HG02588 (cell line): ENCODE measurements at regions not wholly inside any gene's neighbourhood (a gene's known extent, or its start where the extent isn't known, plus 50 kb on each side); places are given as distances from the start of the nearest gene placed in this dataset.

Experiments used
- ATAC-seq: cut with Tn5 transposase; IDR thresholded peaks from one replicate; pipeline ENCODE4 v1.9.1; 2021; ENCODE audit warnings: mild to moderate bottlenecking, moderate library complexity; ENCODE audit not compliant: unreplicated experiment

- no peak for ATAC-seq
These were observed 450.0 kb downstream of the ANKRD50 start for GRCh38 chr4:124262211-124263179.

GRCh38 chr4:124265701-124266100 lies 446.8 kb downstream of the ANKRD50 start:
- no peak for ATAC-seq

GRCh38 chr4:124266721-124267120 lies 445.8 kb downstream of the ANKRD50 start:
- ATAC-seq = no peak

- ATAC-seq = no peak
These were observed 436.1 kb downstream of the ANKRD50 start for GRCh38 chr4:124276461-124276860.

DNA sequence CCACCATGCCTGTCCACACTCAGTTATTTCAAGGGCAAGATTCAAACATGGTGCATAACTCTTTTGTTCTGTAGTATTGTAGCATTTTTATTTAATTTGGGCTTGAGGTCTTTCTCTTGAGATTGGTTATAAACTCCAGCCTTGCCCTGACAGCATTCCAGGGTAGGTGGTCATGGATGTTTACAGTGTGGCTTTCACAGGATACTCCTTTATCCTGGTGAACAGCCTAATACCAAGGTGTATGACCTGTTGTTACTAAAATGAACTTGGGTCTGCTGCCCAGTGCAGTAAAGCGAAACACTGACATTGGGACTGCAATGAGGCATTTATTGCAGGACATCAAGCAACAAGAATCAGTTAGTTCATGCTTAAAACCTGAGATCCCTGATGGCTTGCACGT lies 434.8 kb downstream of the ANKRD50 start:
- no peak for ATAC-seq

- ATAC-seq = no peak
These were observed 434.1 kb downstream of the ANKRD50 start for GRCh38 chr4:124278477-124278876.

GRCh38 chr4:124279741-124280140 lies 432.8 kb downstream of the ANKRD50 start:
- ATAC-seq = no peak

GRCh38 chr4:124282301-124282898 lies 430.1 kb downstream of the ANKRD50 start:
- no peak for ATAC-seq

DNA sequence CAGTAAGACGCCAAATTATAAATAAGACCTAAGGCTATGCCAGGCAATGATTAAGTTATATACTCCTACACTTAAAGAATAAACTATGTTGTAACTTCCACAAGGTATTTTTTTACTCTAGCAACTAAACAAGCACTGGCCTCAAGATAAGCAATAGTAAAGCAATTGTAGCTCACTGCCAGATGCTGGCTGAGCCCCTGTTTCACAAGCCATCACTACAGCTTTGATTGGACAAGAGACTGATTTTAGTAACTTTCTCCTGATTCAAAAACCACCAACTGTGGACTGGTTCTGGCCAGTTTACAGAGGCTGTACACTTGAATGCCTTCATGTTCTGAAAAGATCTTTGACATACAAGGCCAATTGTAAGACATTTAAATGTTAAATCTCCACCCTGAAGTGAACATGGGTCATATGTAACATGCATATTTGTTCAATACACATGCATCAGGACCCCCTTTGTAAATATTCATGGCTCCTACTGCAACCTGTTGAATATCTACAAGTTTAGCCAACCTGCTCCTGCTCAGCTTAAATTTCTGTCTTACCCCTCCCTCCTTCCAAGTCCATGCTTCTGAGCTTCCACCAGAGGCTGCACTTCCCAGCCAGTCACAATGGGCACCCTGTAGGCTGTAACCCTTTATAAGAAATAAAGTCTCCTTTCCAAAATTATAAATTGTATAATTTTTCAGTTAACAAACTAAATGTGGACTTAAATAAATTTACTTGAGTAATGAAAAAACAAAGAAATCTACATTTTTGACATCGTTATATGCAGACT lies 423.6 kb downstream of the ANKRD50 start:
- no peak for ATAC-seq

GRCh38 chr4:124290678-124291077 lies 421.9 kb downstream of the ANKRD50 start:
- ATAC-seq = no peak

DNA sequence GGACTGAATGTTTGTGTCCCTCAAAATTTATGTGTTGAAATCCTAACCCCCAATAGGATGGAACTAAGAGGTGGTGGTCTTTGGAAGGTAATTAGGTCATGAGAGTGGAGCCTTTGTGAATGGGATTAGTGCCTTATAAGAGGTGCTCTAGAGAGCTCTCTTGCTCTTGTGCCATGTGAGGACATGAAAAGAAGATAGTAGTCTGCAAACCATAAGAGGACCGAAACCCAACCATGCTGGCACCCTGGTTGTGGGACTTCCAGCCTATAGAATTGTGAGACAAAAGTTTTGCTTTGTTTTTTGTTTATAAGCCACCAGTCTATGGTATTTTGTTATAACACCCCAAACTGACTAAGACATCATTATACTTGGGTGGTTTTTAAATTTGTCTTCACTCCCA lies 417.1 kb downstream of the ANKRD50 start:
- ATAC-seq = no peak

DNA sequence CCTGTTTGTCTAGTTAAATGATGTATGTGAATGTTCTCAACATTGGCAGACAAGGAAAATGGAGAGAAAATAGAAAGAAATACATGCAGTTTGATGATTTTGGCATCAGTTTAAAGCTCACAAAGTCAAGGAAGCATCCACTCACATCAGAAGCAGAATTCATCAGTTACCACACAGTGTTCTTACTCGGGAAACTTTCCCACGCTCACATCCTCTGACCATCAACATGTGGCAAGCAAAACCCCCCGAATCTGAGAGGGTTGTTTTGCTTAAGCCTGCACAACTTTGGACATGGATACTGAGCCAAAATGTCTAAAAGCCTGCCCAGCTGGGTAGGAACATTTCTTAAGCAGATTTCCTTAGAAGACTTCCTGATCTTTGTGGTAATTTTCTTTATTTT lies 407.6 kb downstream of the ANKRD50 start:
- no peak for ATAC-seq

DNA sequence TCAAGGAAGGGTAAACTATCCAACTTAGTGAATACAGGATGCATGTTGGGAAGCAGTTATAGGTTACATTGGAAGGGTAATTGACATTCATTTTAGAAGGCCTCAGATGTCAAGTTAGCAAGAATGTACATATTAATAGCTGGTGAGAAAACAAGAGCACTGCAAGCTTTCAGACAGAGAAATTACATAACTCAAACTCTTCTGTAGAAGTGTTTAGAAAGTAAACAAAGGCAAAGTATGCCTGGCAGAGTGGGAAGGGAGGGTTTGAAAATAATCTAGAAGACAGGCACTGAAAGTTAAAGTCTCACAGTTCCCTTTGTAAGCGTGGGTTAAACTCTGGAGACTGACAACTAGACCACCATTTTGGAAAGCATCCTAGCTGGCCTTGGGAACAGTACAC lies 406.2 kb downstream of the ANKRD50 start:
- no peak for ATAC-seq

- ATAC-seq = no peak
These were observed 405.4 kb downstream of the ANKRD50 start for GRCh38 chr4:124307143-124307542.

DNA sequence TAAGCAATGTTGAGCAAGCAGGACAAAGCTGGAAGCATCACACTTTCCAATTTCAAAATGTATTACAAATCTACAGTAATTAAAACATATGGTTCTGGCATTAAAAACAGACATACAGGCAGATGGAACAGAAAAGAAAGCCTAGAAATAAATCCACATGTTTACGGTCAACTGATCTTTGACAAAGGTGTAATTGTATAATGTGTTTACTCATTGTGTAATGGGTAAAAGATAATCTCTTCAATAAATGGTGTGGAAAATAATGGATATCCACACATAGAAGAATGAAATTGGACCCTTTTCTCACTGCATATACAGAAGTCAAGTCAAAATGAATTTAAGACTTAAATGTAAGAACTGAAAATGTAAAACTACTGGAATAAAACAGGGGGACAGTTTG lies 394.2 kb downstream of the ANKRD50 start:
- no peak for ATAC-seq

DNA sequence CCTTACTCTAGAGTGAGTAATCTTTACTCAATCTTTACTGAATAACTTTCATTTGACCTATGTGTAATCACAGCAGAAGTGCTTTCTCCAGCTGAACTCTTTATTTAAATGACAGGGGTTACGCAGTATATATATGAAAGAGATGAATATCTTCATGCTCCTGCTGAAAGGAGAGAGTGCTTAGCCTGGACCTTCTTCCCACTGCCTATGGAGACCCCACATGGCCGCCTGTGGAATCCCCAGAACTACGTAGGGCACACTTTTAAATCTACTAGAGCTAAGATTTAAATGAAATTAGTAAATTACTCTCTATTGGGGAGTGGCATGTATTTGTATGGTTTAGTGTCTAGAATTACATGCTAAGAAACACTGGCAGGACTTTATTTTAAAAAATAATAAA lies 391.2 kb downstream of the ANKRD50 start:
- no peak for ATAC-seq

DNA sequence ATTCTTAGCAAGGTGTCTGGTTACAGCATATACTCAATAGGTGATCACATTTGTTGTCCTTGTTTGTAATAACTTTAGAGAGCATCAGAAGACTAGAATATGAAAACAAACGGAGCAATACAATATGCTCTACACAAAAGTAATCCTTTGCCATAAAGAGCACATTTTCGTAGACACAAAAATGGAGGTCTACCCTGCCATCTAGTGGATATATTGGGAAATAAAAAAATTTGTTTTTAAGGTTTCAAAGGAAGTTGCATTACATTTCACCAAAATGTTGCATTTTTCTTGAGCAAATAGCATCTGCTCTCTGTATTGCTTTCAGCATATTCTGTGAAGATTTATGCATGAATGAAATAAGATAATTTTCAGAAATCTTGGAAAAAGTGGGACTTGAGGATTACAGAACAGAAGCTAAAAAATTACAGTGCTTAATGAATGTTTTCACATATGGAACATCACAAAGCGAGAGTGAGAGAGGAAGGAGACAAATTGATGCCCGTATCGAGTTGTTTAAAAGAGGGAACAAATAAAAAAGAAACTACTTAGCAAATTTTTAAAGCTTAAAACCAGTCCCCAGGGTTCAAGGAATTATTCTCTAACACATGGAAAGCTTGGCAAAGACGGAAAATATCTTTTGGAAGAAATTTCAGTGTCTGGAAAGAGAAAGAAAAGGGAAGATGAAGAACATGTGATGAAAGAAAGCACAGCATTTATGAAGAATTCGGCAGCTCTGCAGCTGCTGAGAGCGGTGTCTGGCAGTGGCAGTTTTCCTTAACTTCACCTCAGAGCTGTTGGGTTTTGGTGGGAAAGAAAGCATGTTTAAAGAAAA lies 390.1 kb downstream of the ANKRD50 start:
- no peak for ATAC-seq

DNA sequence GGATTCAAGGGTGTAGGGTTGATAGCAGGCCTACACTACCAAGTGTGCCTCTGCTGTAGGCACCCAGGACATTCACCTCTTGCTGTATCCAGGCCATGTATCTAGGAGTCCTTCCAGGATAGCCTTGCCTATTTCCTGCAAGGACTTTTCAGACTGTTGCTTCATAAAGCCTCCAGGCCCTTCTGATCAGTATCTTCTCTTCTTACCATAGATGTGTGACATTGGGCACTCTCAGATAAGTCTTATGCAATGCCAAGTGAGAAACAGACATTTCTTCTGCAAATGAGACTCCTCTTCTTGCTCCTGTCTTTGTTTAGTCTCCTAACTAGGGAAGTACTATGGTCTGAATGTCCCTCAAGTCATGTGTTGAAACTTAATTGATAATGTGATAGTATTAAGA lies 386.8 kb downstream of the ANKRD50 start:
- ATAC-seq = no peak

DNA sequence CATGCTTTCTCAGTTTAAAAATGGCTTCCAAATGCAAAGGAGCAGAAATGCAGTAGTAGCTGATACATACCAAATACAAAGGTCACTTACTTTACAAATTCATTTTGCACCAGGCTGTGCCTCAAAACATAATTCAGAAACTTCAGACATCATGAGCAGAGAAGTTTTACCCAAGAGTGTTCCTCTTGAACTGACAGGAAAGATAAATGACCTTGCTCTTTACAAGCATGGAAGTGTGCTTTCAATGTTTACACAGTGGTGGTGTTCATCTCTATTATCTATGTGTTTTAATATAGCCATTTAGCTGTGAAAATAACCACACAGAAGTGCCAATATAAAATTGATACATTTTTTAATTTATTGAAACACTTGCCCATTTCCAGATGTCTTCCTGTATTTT lies 383.4 kb downstream of the ANKRD50 start:
- ATAC-seq = no peak

GRCh38 chr4:124330045-124330444 lies 382.5 kb downstream of the ANKRD50 start:
- no peak for ATAC-seq

DNA sequence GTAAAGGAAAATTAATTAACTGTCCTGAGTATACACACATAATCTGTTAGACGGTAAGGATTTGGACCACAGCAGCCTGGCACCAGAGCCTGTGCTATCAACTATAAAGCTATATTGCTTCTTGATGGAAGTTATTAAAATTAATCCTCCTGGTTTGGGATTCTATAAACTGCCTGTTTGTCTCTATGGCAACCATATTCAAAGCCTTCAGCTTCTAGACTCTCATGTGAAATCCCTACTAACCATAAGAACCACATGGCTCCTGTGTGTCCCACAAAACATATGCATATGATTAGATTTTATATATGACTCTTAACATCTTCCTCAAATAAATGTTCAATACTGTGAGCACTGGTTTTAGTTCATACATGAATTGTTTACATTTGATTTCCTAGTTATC lies 380.8 kb downstream of the ANKRD50 start:
- no peak for ATAC-seq
